ENCODE measurements at regions not wholly inside any gene's neighbourhood (a gene's known extent, or its start where the extent isn't known, plus 50 kb on each side); places are given as distances from the start of the nearest gene placed in this dataset.

GRCh38 chr5:125180231-125180829 is 433.9 kb upstream of the ZNF608 start:
- DNase-seq: no peak

- no peak for DNase-seq
These were observed 434.7 kb upstream of the ZNF608 start for GRCh38 chr5:125181159-125181558.

GRCh38 chr5:125181955-125182354 is 435.5 kb upstream of the ZNF608 start:
- DNase-seq: no peak

GRCh38 chr5:125185740-125186139 is 439.3 kb upstream of the ZNF608 start:
- no peak for DNase-seq

- no peak for DNase-seq
These were observed 440.5 kb upstream of the ZNF608 start for GRCh38 chr5:125186911-125187375.

- no peak for DNase-seq
These were observed 443.1 kb upstream of the ZNF608 start for GRCh38 chr5:125189531-125189941.

- peak; percentile 46 for DNase-seq
These were observed 444.0 kb upstream of the ZNF608 start for GRCh38 chr5:125190232-125191087.

GRCh38 chr5:125194883-125195282 is 448.4 kb upstream of the ZNF608 start:
- DNase-seq: no peak

- no peak for DNase-seq
These were observed 450.2 kb upstream of the ZNF608 start for GRCh38 chr5:125196481-125197111.

- DNase-seq: no peak
These were observed 450.9 kb upstream of the ZNF608 start for GRCh38 chr5:125197321-125197720.

- peak; percentile 59 for DNase-seq
These were observed 452.0 kb upstream of the ZNF608 start for GRCh38 chr5:125198270-125198974.

- DNase-seq: no peak
These were observed 452.9 kb upstream of the ZNF608 start for GRCh38 chr5:125199373-125199772.

- DNase-seq: peak; percentile 52
These were observed 453.8 kb upstream of the ZNF608 start for GRCh38 chr5:125199968-125200865.

- DNase-seq: no peak
These were observed 454.5 kb upstream of the ZNF608 start for GRCh38 chr5:125200866-125201373.

- DNase-seq: no peak
These were observed 455.1 kb upstream of the ZNF608 start for GRCh38 chr5:125201446-125202052.

GRCh38 chr5:125202353-125202752 is 455.9 kb upstream of the ZNF608 start:
- no peak for DNase-seq

- DNase-seq: no peak
These were observed 456.5 kb upstream of the ZNF608 start for GRCh38 chr5:125202871-125203438.

GRCh38 chr5:125203912-125204311 is 457.5 kb upstream of the ZNF608 start:
- no peak for DNase-seq

- no peak for DNase-seq
These were observed 459.3 kb upstream of the ZNF608 start for GRCh38 chr5:125205601-125206225.

- DNase-seq: no peak
These were observed 461.4 kb upstream of the ZNF608 start for GRCh38 chr5:125207856-125208255.

All from right kidney (tissue), 1 donor.